Neural crest cell (in vitro differentiated cells): ENCODE measurements at regions not wholly inside any gene's neighbourhood (a gene's known extent, or its start where the extent isn't known, plus 50 kb on each side); places are given as distances from the start of the nearest gene placed in this dataset.

ENCODE experiments used
- DNase-seq: peaks from one replicate; pipeline ENCODE4 v3.0.0; 2021; ENCODE audit warnings: low read depth, mixed read lengths, low spot score
- H3K27ac Mint-ChIP-seq: one replicate; pipeline ENCODE4 v1.8.0; 2021; ENCODE audit warnings: mild to moderate bottlenecking, mixed read lengths; ENCODE audit not compliant: unreplicated experiment
- H3K27me3 Mint-ChIP-seq: 2 replicates; pipeline ENCODE4 v1.8.0; 2021; ENCODE audit warnings: low read depth, mild to moderate bottlenecking, mixed read lengths
- H3K36me3 Mint-ChIP-seq: 2 replicates; pipeline ENCODE4 v1.8.0; 2021; ENCODE audit warnings: low read depth, mild to moderate bottlenecking, mixed read lengths
- H3K4me1 Mint-ChIP-seq: 2 replicates; pipeline ENCODE4 v1.8.0; 2021; ENCODE audit warnings: mixed read lengths
- H3K4me3 Mint-ChIP-seq: one replicate; pipeline ENCODE4 v1.8.0; 2021; ENCODE audit warnings: mild to moderate bottlenecking, mixed read lengths
- H3K9me3 Mint-ChIP-seq: 2 replicates; pipeline ENCODE4 v1.8.0; 2021; ENCODE audit warnings: mixed read lengths
- CTCF ChIP-seq: fragments of 200-600 bp; sonication (generic); conservative IDR thresholded peaks from 2 replicates; pipeline ENCODE4 v1.5.0; 2021; ENCODE audit warnings: antibody characterized with exemption, mild to moderate bottlenecking

DNA sequence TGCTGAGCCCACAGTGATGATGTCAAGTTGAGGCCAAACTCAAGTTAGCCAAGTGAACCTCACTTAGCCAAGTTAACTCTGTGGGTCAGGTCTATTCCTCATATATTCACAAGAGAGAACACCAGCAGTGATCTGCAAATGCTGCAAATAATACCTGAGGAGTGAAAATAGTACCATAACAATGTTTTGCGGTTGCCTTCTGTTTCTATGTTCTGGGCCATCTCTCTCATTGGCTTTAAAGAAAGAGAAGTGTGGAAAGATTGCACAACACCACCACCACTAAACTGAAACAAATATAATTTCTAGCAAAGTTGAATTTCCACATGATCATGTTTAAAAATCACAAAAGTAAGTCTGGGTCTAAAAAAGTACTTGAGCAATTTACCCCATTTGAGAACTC lies 211.1 kb upstream of the GALNT5 start:
- Mint-ChIP-seq H3K4me1 (no peaks in the 10 kb centered on the region), H3K27ac (no peak overlapping the region), H3K9me3 (peaks cover 3% of the 10 kb centered on the region), H3K27me3 (no peaks in the 10 kb centered on the region), H3K4me3 (no peak overlapping the region), H3K36me3 (no peaks in the 10 kb centered on the region)
- DNase-seq, result no peak
- TF ChIP-seq CTCF, result no peak

GRCh38 chr2:157052685-157053224 lies 204.8 kb upstream of the GALNT5 start:
- Mint-ChIP-seq H3K4me3 (no peak overlapping the region), H3K4me1 (peaks cover 24% of the 10 kb centered on the region), H3K27me3 (no peaks in the 10 kb centered on the region), H3K36me3 (no peaks in the 10 kb centered on the region), H3K27ac (no peak overlapping the region), H3K9me3 (peaks cover 3% of the 10 kb centered on the region)
- no peak for DNase-seq
- TF ChIP-seq CTCF, result no peak

DNA sequence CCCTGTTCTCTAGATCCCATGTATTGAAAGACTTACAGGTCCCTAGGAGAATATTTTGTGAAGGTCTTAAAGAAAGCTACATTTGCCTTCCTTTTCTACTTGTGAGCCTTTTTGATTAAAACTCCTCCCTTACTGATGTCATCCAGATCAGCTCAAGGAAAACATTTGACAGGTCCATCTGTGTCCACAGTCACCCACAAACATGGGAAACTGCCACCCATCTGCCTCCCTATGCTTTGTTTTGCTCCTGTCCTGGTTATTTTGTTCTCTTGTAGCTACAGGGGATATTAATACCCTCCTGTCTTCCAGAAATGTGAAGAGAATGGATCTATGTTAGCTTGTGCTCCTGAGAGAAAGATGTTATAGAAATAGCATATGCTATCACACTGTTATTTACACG lies 203.6 kb upstream of the GALNT5 start:
- no peak for DNase-seq
- Mint-ChIP-seq H3K9me3 (peaks cover 3% of the 10 kb centered on the region), H3K4me3 (no peak overlapping the region), H3K36me3 (no peaks in the 10 kb centered on the region), H3K27me3 (no peaks in the 10 kb centered on the region), H3K4me1 (peaks cover 27% of the 10 kb centered on the region), H3K27ac (peak overlapping the region; percentile 3)
- TF ChIP-seq CTCF, result no peak

DNA sequence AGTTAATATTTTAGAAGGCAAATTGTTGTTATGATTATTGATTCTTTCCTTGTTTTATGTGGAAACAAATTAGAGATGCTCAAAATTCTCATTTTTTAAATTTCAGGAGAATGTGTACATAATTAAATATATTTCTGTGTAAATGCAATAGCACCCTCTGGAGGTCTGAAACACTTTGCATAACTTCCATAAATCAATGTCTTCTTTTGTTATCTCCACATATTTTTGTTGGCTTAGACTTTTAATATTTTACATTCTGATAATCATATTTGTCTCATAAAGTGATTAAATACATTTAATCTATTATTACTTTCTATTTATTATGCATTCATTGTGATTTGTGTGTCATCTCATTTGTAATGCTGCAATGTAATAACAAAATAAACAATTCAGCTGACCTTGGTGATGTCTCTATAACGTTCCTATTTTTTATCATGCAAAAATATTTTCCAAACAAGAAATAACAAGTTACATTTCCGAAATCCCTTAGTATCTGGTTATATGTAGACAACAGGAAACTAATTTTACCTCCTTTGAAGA lies 201.8 kb upstream of the GALNT5 start:
- no peak for DNase-seq
- H3K4me1 Mint-ChIP-seq, result peaks cover 44% of the 10 kb centered on the region
- H3K9me3 Mint-ChIP-seq, result no peaks in the 10 kb centered on the region
- H3K27ac Mint-ChIP-seq, result peak overlapping the region; percentile 7
- H3K4me3 Mint-ChIP-seq, result peak overlapping the region; percentile 22
- no peaks in the 10 kb centered on the region for H3K36me3 Mint-ChIP-seq
- peak; percentile 70 for TF ChIP-seq CTCF
- H3K27me3 Mint-ChIP-seq, result no peaks in the 10 kb centered on the region

DNA sequence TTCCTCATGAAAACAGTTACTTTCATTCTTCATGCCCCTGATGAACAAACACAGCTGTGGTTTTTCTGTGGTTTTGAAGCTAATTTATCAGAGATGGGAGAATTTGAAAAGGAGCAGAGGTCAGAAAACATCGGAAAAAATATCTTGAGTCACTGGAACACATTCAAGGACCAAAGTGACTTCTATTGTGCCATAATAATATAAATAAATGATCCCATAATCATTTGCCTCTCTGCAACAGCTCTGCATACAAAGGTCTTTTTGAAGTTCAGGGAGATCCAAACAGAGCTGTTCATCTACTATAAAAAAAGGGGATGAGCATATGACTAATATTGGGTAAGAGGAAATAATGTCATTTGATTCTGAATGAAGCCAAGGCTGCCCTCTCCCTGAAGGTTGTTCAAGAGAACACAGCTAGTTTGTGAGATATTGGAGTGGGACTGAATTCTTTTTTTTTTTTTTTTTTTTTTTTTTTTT lies 201.3 kb upstream of the GALNT5 start:
- Mint-ChIP-seq H3K36me3 (no peaks in the 10 kb centered on the region), H3K4me3 (peak overlapping the region; percentile 22), H3K9me3 (no peaks in the 10 kb centered on the region), H3K27me3 (no peaks in the 10 kb centered on the region), H3K4me1 (peaks cover 48% of the 10 kb centered on the region), H3K27ac (peak overlapping the region; percentile 7)
- no peak for TF ChIP-seq CTCF
- DNase-seq, result no peak
